ENCODE measurements at regions not wholly inside any gene's neighbourhood (a gene's known extent, or its start where the extent isn't known, plus 50 kb on each side); places are given as distances from the start of the nearest gene placed in this dataset.

GRCh38 chr7:46577394-46577793, 656.3 kb upstream of the IGFBP3 start:
- no peak overlapping the region for H3K4me3 Mint-ChIP-seq
- no peaks in the 10 kb centered on the region for H3K36me3 Mint-ChIP-seq (ENCODE audit: low read depth)
- H3K27me3 Mint-ChIP-seq = no peaks in the 10 kb centered on the region
- no peaks in the 10 kb centered on the region for H3K4me1 Mint-ChIP-seq (ENCODE audit: low read depth)
- intact Hi-C loops (cut with micrococcal nuclease) = no loop called here
- no peak overlapping the region for H3K27ac Mint-ChIP-seq
- peaks cover 63% of the 10 kb centered on the region for H3K9me3 Mint-ChIP-seq

- Mint-ChIP-seq H3K4me1 (ENCODE audit: low read depth) (no peaks in the 10 kb centered on the region), H3K27me3 (no peaks in the 10 kb centered on the region), H3K9me3 (peaks cover 62% of the 10 kb centered on the region), H3K27ac (no peak overlapping the region), H3K36me3 (ENCODE audit: low read depth) (no peaks in the 10 kb centered on the region), H3K4me3 (no peak overlapping the region)
- intact Hi-C loops (cut with micrococcal nuclease) = no loop called here
Measured at GRCh38 chr7:46576950-46577349, 655.9 kb upstream of the IGFBP3 start.

- Mint-ChIP-seq H3K4me3 (no peak overlapping the region), H3K27ac (no peak overlapping the region), H3K36me3 (ENCODE audit: low read depth) (no peaks in the 10 kb centered on the region), H3K27me3 (no peaks in the 10 kb centered on the region), H3K9me3 (peaks cover 55% of the 10 kb centered on the region), H3K4me1 (ENCODE audit: low read depth) (no peaks in the 10 kb centered on the region)
- intact Hi-C loops (cut with micrococcal nuclease) = no loop called here
Measured at GRCh38 chr7:46572691-46573090, 651.6 kb upstream of the IGFBP3 start.

GRCh38 chr7:46571996-46572395, 650.9 kb upstream of the IGFBP3 start:
- Mint-ChIP-seq H3K27me3 (no peaks in the 10 kb centered on the region), H3K4me3 (no peak overlapping the region), H3K4me1 (ENCODE audit: low read depth) (no peaks in the 10 kb centered on the region), H3K36me3 (ENCODE audit: low read depth) (no peaks in the 10 kb centered on the region), H3K9me3 (peaks cover 50% of the 10 kb centered on the region), H3K27ac (no peak overlapping the region)
- intact Hi-C loops (cut with micrococcal nuclease) = no loop called here

- no peaks in the 10 kb centered on the region for H3K4me1 Mint-ChIP-seq (ENCODE audit: low read depth)
- H3K27ac Mint-ChIP-seq = no peak overlapping the region
- H3K4me3 Mint-ChIP-seq = no peak overlapping the region
- H3K36me3 Mint-ChIP-seq (ENCODE audit: low read depth) = no peaks in the 10 kb centered on the region
- H3K27me3 Mint-ChIP-seq = no peaks in the 10 kb centered on the region
- peaks cover 46% of the 10 kb centered on the region for H3K9me3 Mint-ChIP-seq
- intact Hi-C loops (cut with micrococcal nuclease) = no loop called here
Measured at GRCh38 chr7:46569133-46569465, 648.0 kb upstream of the IGFBP3 start.

GRCh38 chr7:46568420-46569132, 647.5 kb upstream of the IGFBP3 start:
- Mint-ChIP-seq H3K4me1 (ENCODE audit: low read depth) (no peaks in the 10 kb centered on the region), H3K4me3 (no peak overlapping the region), H3K27ac (no peak overlapping the region), H3K9me3 (peaks cover 45% of the 10 kb centered on the region), H3K36me3 (ENCODE audit: low read depth) (no peaks in the 10 kb centered on the region), H3K27me3 (no peaks in the 10 kb centered on the region)
- intact Hi-C loops (cut with micrococcal nuclease) = no loop called here

- Mint-ChIP-seq H3K4me1 (ENCODE audit: low read depth) (no peaks in the 10 kb centered on the region), H3K4me3 (no peak overlapping the region), H3K36me3 (ENCODE audit: low read depth) (no peaks in the 10 kb centered on the region), H3K27me3 (no peaks in the 10 kb centered on the region), H3K27ac (no peak overlapping the region), H3K9me3 (peaks cover 38% of the 10 kb centered on the region)
- intact Hi-C loops (cut with micrococcal nuclease) = no loop called here
Measured at GRCh38 chr7:46567858-46568257, 646.8 kb upstream of the IGFBP3 start.

- Mint-ChIP-seq H3K36me3 (ENCODE audit: low read depth) (no peaks in the 10 kb centered on the region), H3K27ac (no peak overlapping the region), H3K27me3 (no peaks in the 10 kb centered on the region), H3K4me3 (no peak overlapping the region), H3K9me3 (peaks cover 35% of the 10 kb centered on the region), H3K4me1 (ENCODE audit: low read depth) (no peaks in the 10 kb centered on the region)
- intact Hi-C loops (cut with micrococcal nuclease) = no loop called here
Measured at GRCh38 chr7:46566097-46566774, 645.2 kb upstream of the IGFBP3 start.

- H3K4me3 Mint-ChIP-seq = no peak overlapping the region
- no peaks in the 10 kb centered on the region for H3K27me3 Mint-ChIP-seq
- no peaks in the 10 kb centered on the region for H3K4me1 Mint-ChIP-seq (ENCODE audit: low read depth)
- H3K27ac Mint-ChIP-seq = no peak overlapping the region
- H3K36me3 Mint-ChIP-seq (ENCODE audit: low read depth) = no peaks in the 10 kb centered on the region
- H3K9me3 Mint-ChIP-seq = peaks cover 42% of the 10 kb centered on the region
- intact Hi-C loops (cut with micrococcal nuclease) = no loop called here
Measured at GRCh38 chr7:46565253-46566096, 644.4 kb upstream of the IGFBP3 start.

GRCh38 chr7:46559194-46559832, 638.2 kb upstream of the IGFBP3 start:
- H3K27me3 Mint-ChIP-seq = no peaks in the 10 kb centered on the region
- intact Hi-C loops (cut with micrococcal nuclease) = no loop called here
- no peaks in the 10 kb centered on the region for H3K4me1 Mint-ChIP-seq (ENCODE audit: low read depth)
- no peak overlapping the region for H3K27ac Mint-ChIP-seq
- no peaks in the 10 kb centered on the region for H3K36me3 Mint-ChIP-seq (ENCODE audit: low read depth)
- H3K9me3 Mint-ChIP-seq = peaks cover 43% of the 10 kb centered on the region
- no peak overlapping the region for H3K4me3 Mint-ChIP-seq

GRCh38 chr7:46558482-46559193, 637.6 kb upstream of the IGFBP3 start:
- intact Hi-C loops (cut with micrococcal nuclease) = no loop called here
- H3K36me3 Mint-ChIP-seq (ENCODE audit: low read depth) = no peaks in the 10 kb centered on the region

GRCh38 chr7:46557781-46558180, 636.7 kb upstream of the IGFBP3 start:
- Mint-ChIP-seq H3K9me3 (peaks cover 39% of the 10 kb centered on the region), H3K27me3 (no peaks in the 10 kb centered on the region), H3K4me3 (no peak overlapping the region), H3K27ac (no peak overlapping the region), H3K4me1 (ENCODE audit: low read depth) (no peaks in the 10 kb centered on the region), H3K36me3 (ENCODE audit: low read depth) (no peaks in the 10 kb centered on the region)
- intact Hi-C loops (cut with micrococcal nuclease) = no loop called here

More at GRCh38 chr7:46558482-46559193, 637.6 kb upstream of the IGFBP3 start:
- no peak overlapping the region for H3K27ac Mint-ChIP-seq
- H3K4me3 Mint-ChIP-seq = no peak overlapping the region
- no peaks in the 10 kb centered on the region for H3K4me1 Mint-ChIP-seq (ENCODE audit: low read depth)
- no peaks in the 10 kb centered on the region for H3K27me3 Mint-ChIP-seq
- peaks cover 36% of the 10 kb centered on the region for H3K9me3 Mint-ChIP-seq

- Mint-ChIP-seq H3K9me3 (peaks cover 44% of the 10 kb centered on the region), H3K27ac (no peak overlapping the region), H3K4me3 (no peak overlapping the region), H3K27me3 (no peaks in the 10 kb centered on the region), H3K4me1 (ENCODE audit: low read depth) (no peaks in the 10 kb centered on the region), H3K36me3 (ENCODE audit: low read depth) (no peaks in the 10 kb centered on the region)
- intact Hi-C loops (cut with micrococcal nuclease) = no loop called here
Measured at GRCh38 chr7:46557295-46557711, 636.2 kb upstream of the IGFBP3 start.
